ENCODE measurements at regions not wholly inside any gene's neighbourhood (a gene's known extent, or its start where the extent isn't known, plus 50 kb on each side); places are given as distances from the start of the nearest gene placed in this dataset.

DNA sequence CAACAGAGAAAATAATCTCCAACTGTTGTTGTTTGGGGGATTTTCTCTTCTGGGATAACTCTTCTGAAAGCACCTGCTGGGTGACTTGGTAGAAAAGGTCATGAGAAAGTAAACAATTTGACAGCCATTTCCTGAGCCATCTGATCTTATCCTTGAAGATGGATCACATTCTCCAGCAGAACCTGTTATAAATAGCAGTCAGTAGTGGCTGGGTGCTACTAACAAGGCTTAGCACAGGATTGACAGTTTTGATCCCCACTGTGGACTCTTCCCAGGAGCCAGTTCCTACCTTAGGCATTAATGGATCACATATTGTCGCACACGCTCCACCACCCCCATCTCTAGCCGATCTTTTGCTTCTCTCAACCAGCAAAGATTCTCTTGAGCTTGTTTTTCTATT, 220.2 kb downstream of the PLK2 start:
- Histone ChIP-seq H2BK15ac (replicated peaks; ENCODE audit: low read depth) (no peak overlapping the region), H4K8ac (ENCODE audit: low read depth, low read length) (no peak overlapping the region), H3K9ac (ENCODE audit: low read length) (no peak overlapping the region), H3K79me1 (ENCODE audit: low read length) (no peaks in the 10 kb centered on the region), H2AK5ac (ENCODE audit: low read length) (no peak overlapping the region), H2BK120ac (ENCODE audit: low read depth, low read length) (no peak overlapping the region), H4K5ac (ENCODE audit: low read length) (no peak overlapping the region), H3K18ac (ENCODE audit: low read length) (no peak overlapping the region), H3K79me2 (ENCODE audit: control insufficient read depth, insufficient read depth, low read length) (no peaks in the 10 kb centered on the region), H2BK5ac (ENCODE audit: low read length) (no peak overlapping the region), H3K4ac (ENCODE audit: low read depth, low read length) (no peak overlapping the region), H3K36me3 (ENCODE audit: control insufficient read depth, insufficient read depth, low read length) (no peaks in the 10 kb centered on the region), H3K27me3 (ENCODE audit: insufficient read depth, low read length, poor library complexity) (no peaks in the 10 kb centered on the region), H3K56ac (ENCODE audit: low read length) (no peak overlapping the region), H3K27ac (ENCODE audit: low read depth, low read length) (no peak overlapping the region), H3K4me2 (ENCODE audit: low read length) (no peak overlapping the region), H3K4me3 (ENCODE audit: low read length) (no peak overlapping the region), H3K4me1 (ENCODE audit: control insufficient read depth, low read depth, low read length) (no peaks in the 10 kb centered on the region), H3K23ac (ENCODE audit: low read length) (no peak overlapping the region)
- DNase-seq = no peak
- WGBS (ENCODE audit: extremely low coverage, insufficient coverage, low lambda C conversion rate) = no CpG with 5 or more reads among the region's 3 CpGs

DNA sequence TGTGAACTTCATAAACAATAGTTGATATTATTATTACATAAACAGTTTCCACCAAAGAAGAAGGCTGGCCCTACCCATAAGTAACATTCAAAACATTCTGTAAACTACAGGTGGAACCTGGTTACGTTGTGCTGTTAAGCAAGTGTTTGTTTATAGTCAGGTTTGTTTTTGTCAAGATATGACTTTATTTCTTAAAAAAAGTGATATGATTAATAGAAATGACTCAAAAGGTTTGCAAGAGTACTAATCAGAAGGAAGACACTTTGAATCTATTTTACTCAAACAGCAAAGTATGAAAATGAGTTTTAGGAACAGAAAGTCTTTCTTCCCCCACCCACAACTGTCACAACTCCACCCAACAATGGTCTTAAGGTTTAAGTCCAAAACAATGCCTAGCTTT, 220.8 kb downstream of the PLK2 start:
- H3K23ac ChIP-seq (ENCODE audit: low read length) = no peak overlapping the region
- H3K27me3 ChIP-seq (ENCODE audit: insufficient read depth, low read length, poor library complexity) = no peaks in the 10 kb centered on the region
- H2BK5ac ChIP-seq (ENCODE audit: low read length) = no peak overlapping the region
- H3K18ac ChIP-seq (ENCODE audit: low read length) = no peak overlapping the region
- no peak overlapping the region for H4K5ac ChIP-seq (ENCODE audit: low read length)
- no CpG with 5 or more reads among the region's 1 CpG for whole genome bisulfite sequencing (ENCODE audit: extremely low coverage, insufficient coverage, low lambda C conversion rate)
- no peak overlapping the region for H2AK5ac ChIP-seq (ENCODE audit: low read length)
- H3K36me3 ChIP-seq (ENCODE audit: control insufficient read depth, insufficient read depth, low read length) = no peaks in the 10 kb centered on the region
- no peak for DNase-seq
- H4K8ac ChIP-seq (ENCODE audit: low read depth, low read length) = no peak overlapping the region
- no peak overlapping the region for H2BK120ac ChIP-seq (ENCODE audit: low read depth, low read length)
- H2BK15ac ChIP-seq (replicated peaks; ENCODE audit: low read depth) = no peak overlapping the region
- no peak overlapping the region for H3K4me3 ChIP-seq (ENCODE audit: low read length)
- no peaks in the 10 kb centered on the region for H3K79me1 ChIP-seq (ENCODE audit: low read length)
- no peak overlapping the region for H3K56ac ChIP-seq (ENCODE audit: low read length)
- H3K9ac ChIP-seq (ENCODE audit: low read length) = no peak overlapping the region
- no peaks in the 10 kb centered on the region for H3K4me1 ChIP-seq (ENCODE audit: control insufficient read depth, low read depth, low read length)
- no peak overlapping the region for H3K27ac ChIP-seq (ENCODE audit: low read depth, low read length)
- no peaks in the 10 kb centered on the region for H3K79me2 ChIP-seq (ENCODE audit: control insufficient read depth, insufficient read depth, low read length)
- H3K4ac ChIP-seq (ENCODE audit: low read depth, low read length) = no peak overlapping the region
- no peak overlapping the region for H3K4me2 ChIP-seq (ENCODE audit: low read length)

DNA sequence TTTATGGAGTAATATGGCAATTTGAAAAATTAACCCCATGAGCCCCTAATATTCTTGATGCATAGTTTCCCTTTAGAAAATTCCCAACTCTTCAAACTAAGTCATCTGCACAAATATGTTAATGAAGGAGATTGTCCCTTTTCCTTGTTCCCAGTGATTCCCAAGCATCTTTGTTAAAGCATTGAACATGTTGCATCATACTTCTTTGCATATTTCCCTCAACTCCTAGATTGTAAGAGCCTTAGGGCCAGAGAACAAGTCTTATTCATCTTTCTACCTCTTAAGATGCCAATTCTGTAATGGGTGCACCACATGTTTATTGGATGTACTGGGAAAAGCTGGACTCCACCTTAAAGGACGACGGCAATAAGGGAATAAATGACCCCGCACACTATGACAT, 223.4 kb downstream of the PLK2 start:
- no peak overlapping the region for H3K4ac ChIP-seq (ENCODE audit: low read depth, low read length)
- H2BK5ac ChIP-seq (ENCODE audit: low read length) = no peak overlapping the region

DNA sequence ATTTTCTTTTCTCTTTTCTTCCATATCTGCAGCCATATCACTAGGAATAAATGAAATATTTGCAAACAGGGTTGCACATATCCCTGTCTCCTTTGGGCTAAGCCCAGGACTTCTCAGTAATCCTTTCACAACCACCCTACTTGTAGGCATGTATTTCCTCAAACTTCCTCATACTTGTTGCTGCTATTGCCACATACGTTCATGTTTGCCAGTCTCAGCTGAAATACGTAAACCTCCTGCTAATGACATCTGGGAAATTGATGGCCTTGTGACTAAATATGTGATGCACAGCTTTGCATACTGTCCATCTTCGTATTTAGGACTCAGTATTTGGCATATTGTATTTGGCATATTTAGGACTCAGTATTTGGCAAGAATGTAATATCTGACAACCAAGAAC, 224.6 kb downstream of the PLK2 start:
- DNase-seq = no peak
- Histone ChIP-seq H2AK5ac (ENCODE audit: low read length) (no peak overlapping the region), H3K79me2 (ENCODE audit: control insufficient read depth, insufficient read depth, low read length) (no peaks in the 10 kb centered on the region), H3K4ac (ENCODE audit: low read depth, low read length) (no peak overlapping the region), H3K56ac (ENCODE audit: low read length) (no peak overlapping the region), H3K4me2 (ENCODE audit: low read length) (no peak overlapping the region), H3K36me3 (ENCODE audit: control insufficient read depth, insufficient read depth, low read length) (no peaks in the 10 kb centered on the region), H2BK5ac (ENCODE audit: low read length) (no peak overlapping the region), H3K4me1 (ENCODE audit: control insufficient read depth, low read depth, low read length) (no peaks in the 10 kb centered on the region), H2BK120ac (ENCODE audit: low read depth, low read length) (no peak overlapping the region), H3K27ac (ENCODE audit: low read depth, low read length) (no peak overlapping the region), H4K5ac (ENCODE audit: low read length) (no peak overlapping the region), H3K18ac (ENCODE audit: low read length) (no peak overlapping the region), H2BK15ac (replicated peaks; ENCODE audit: low read depth) (no peak overlapping the region), H3K23ac (ENCODE audit: low read length) (no peak overlapping the region), H3K79me1 (ENCODE audit: low read length) (no peaks in the 10 kb centered on the region), H3K9ac (ENCODE audit: low read length) (no peak overlapping the region), H3K27me3 (ENCODE audit: insufficient read depth, low read length, poor library complexity) (no peaks in the 10 kb centered on the region), H3K4me3 (ENCODE audit: low read length) (no peak overlapping the region), H4K8ac (ENCODE audit: low read depth, low read length) (no peak overlapping the region)
- WGBS (ENCODE audit: extremely low coverage, insufficient coverage, low lambda C conversion rate) = no CpG with 5 or more reads among the region's 3 CpGs

More for the DNA sequence above, 223.4 kb downstream of the PLK2 start:
- Histone ChIP-seq H2BK15ac (replicated peaks; ENCODE audit: low read depth) (no peak overlapping the region), H3K18ac (ENCODE audit: low read length) (no peak overlapping the region), H3K4me3 (ENCODE audit: low read length) (no peak overlapping the region), H4K8ac (ENCODE audit: low read depth, low read length) (no peak overlapping the region), H3K4me1 (ENCODE audit: control insufficient read depth, low read depth, low read length) (no peaks in the 10 kb centered on the region), H3K79me2 (ENCODE audit: control insufficient read depth, insufficient read depth, low read length) (no peaks in the 10 kb centered on the region), H3K36me3 (ENCODE audit: control insufficient read depth, insufficient read depth, low read length) (no peaks in the 10 kb centered on the region), H3K27me3 (ENCODE audit: insufficient read depth, low read length, poor library complexity) (no peaks in the 10 kb centered on the region), H3K4me2 (ENCODE audit: low read length) (no peak overlapping the region), H3K56ac (ENCODE audit: low read length) (no peak overlapping the region), H3K23ac (ENCODE audit: low read length) (no peak overlapping the region), H2AK5ac (ENCODE audit: low read length) (no peak overlapping the region), H3K9ac (ENCODE audit: low read length) (no peak overlapping the region), H4K5ac (ENCODE audit: low read length) (no peak overlapping the region), H3K79me1 (ENCODE audit: low read length) (no peaks in the 10 kb centered on the region), H3K27ac (ENCODE audit: low read depth, low read length) (no peak overlapping the region), H2BK120ac (ENCODE audit: low read depth, low read length) (no peak overlapping the region)
- no peak for DNase-seq
- no CpG with 5 or more reads among the region's 3 CpGs for WGBS (ENCODE audit: extremely low coverage, insufficient coverage, low lambda C conversion rate)

DNA sequence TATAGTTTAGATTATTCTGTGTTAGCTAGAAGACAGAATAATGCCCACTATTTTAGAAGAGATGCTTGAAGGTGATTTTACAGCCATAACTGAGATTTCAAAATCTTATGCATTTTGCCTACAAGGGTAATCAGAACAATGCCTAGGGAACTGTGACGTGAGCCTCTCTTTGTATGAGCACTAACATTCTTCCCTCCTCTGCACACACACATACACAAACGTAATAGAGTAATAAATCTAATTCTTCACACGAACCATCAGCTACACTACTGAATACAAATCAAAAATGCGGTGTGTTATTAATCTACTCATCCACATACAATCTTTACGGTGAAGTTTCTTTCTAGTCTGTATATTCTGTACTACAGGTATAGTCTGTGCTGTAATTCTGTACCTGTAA, 227.8 kb downstream of the PLK2 start:
- Histone ChIP-seq H3K79me2 (ENCODE audit: control insufficient read depth, insufficient read depth, low read length) (no peaks in the 10 kb centered on the region), H3K4me1 (ENCODE audit: control insufficient read depth, low read depth, low read length) (no peaks in the 10 kb centered on the region), H3K36me3 (ENCODE audit: control insufficient read depth, insufficient read depth, low read length) (no peaks in the 10 kb centered on the region), H3K56ac (ENCODE audit: low read length) (no peak overlapping the region), H3K23ac (ENCODE audit: low read length) (no peak overlapping the region), H3K18ac (ENCODE audit: low read length) (no peak overlapping the region), H2BK15ac (replicated peaks; ENCODE audit: low read depth) (no peak overlapping the region), H3K79me1 (ENCODE audit: low read length) (no peaks in the 10 kb centered on the region), H3K4me3 (ENCODE audit: low read length) (no peak overlapping the region), H3K4me2 (ENCODE audit: low read length) (no peak overlapping the region), H3K4ac (ENCODE audit: low read depth, low read length) (no peak overlapping the region), H3K27ac (ENCODE audit: low read depth, low read length) (no peak overlapping the region), H4K8ac (ENCODE audit: low read depth, low read length) (no peak overlapping the region), H3K9ac (ENCODE audit: low read length) (no peak overlapping the region), H2BK120ac (ENCODE audit: low read depth, low read length) (no peak overlapping the region), H3K27me3 (ENCODE audit: insufficient read depth, low read length, poor library complexity) (no peaks in the 10 kb centered on the region), H4K5ac (ENCODE audit: low read length) (no peak overlapping the region), H2BK5ac (ENCODE audit: low read length) (no peak overlapping the region), H2AK5ac (ENCODE audit: low read length) (no peak overlapping the region)
- no CpG with 5 or more reads among the region's 5 CpGs for whole genome bisulfite sequencing (ENCODE audit: extremely low coverage, insufficient coverage, low lambda C conversion rate)
- no peak for DNase-seq

DNA sequence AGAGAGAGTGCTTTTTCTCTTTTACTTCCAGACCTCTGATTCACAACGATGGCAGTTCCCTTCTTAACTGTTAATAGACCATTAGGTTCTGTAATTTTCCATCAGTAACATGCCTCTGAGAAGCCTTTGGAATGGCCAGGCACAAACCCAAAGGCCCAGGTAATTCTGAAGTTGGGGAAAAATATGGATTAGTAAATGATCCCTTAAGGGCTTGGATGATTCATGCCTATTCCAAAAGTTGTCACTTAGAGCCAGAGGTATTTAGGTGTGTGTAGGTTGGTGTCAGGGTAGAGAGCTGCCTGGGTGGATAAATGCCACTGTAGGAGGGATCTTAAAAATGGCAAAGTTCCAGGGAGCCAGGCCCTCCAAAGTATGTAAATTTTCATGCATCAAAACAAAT, 228.8 kb downstream of the PLK2 start:
- H2BK15ac ChIP-seq (replicated peaks; ENCODE audit: low read depth) = no peak overlapping the region
- no peak overlapping the region for H3K4me3 ChIP-seq (ENCODE audit: low read length)
- H3K23ac ChIP-seq (ENCODE audit: low read length) = no peak overlapping the region
- no peak overlapping the region for H2BK120ac ChIP-seq (ENCODE audit: low read depth, low read length)
- no peaks in the 10 kb centered on the region for H3K27me3 ChIP-seq (ENCODE audit: insufficient read depth, low read length, poor library complexity)
- DNase-seq = no peak
- H2AK5ac ChIP-seq (ENCODE audit: low read length) = no peak overlapping the region
- H3K79me2 ChIP-seq (ENCODE audit: control insufficient read depth, insufficient read depth, low read length) = no peaks in the 10 kb centered on the region
- H3K56ac ChIP-seq (ENCODE audit: low read length) = no peak overlapping the region
- H4K8ac ChIP-seq (ENCODE audit: low read depth, low read length) = no peak overlapping the region
- no peak overlapping the region for H4K5ac ChIP-seq (ENCODE audit: low read length)
- no peak overlapping the region for H2BK5ac ChIP-seq (ENCODE audit: low read length)
- no peaks in the 10 kb centered on the region for H3K36me3 ChIP-seq (ENCODE audit: control insufficient read depth, insufficient read depth, low read length)
- no peaks in the 10 kb centered on the region for H3K4me1 ChIP-seq (ENCODE audit: control insufficient read depth, low read depth, low read length)
- H3K4ac ChIP-seq (ENCODE audit: low read depth, low read length) = no peak overlapping the region
- no peaks in the 10 kb centered on the region for H3K79me1 ChIP-seq (ENCODE audit: low read length)
- H3K4me2 ChIP-seq (ENCODE audit: low read length) = no peak overlapping the region
- H3K18ac ChIP-seq (ENCODE audit: low read length) = no peak overlapping the region
- H3K27ac ChIP-seq (ENCODE audit: low read depth, low read length) = no peak overlapping the region
- no CpG with 5 or more reads among the region's 1 CpG for WGBS (ENCODE audit: extremely low coverage, insufficient coverage, low lambda C conversion rate)
- H3K9ac ChIP-seq (ENCODE audit: low read length) = no peak overlapping the region
